Mucosa of stomach (tissue), 1 donor: ENCODE measurements at regions not wholly inside any gene's neighbourhood (a gene's known extent, or its start where the extent isn't known, plus 50 kb on each side); places are given as distances from the start of the nearest gene placed in this dataset.

ENCODE experiments used
- H3K27me3 ChIP-seq: one replicate; pipeline ENCODE4 v1.7.0; 2013; ENCODE audit warnings: mild to moderate bottlenecking, low read length; ENCODE audit not compliant: control insufficient read depth, insufficient read depth
- H3K36me3 ChIP-seq: one replicate; pipeline ENCODE4 v1.7.0; 2013; ENCODE audit warnings: low read length; ENCODE audit not compliant: control insufficient read depth, insufficient read depth
- H3K4me1 ChIP-seq: one replicate; pipeline ENCODE4 v1.7.0; 2013; ENCODE audit warnings: mild to moderate bottlenecking, low read length; ENCODE audit not compliant: control insufficient read depth, insufficient read depth
- H3K4me3 ChIP-seq: one replicate; pipeline ENCODE4 v1.7.0; 2013; ENCODE audit warnings: low read length
- H3K9ac ChIP-seq: one replicate; pipeline ENCODE4 v1.7.0; 2013; ENCODE audit warnings: mild to moderate bottlenecking, low read length, moderate library complexity
- H3K9me3 ChIP-seq: one replicate; pipeline ENCODE4 v1.7.0; 2013; ENCODE audit warnings: mild to moderate bottlenecking, low read length, moderate library complexity; ENCODE audit not compliant: control insufficient read depth
- donor health status: Pancreatic carcinoma.

GRCh38 chr12:93135286-93136239 lies 206.5 kb upstream of the EEA1 start:
- no peaks in the 10 kb centered on the region for H3K9me3 ChIP-seq
- H3K4me3 ChIP-seq: no peak overlapping the region
- no peaks in the 10 kb centered on the region for H3K36me3 ChIP-seq
- no peak overlapping the region for H3K9ac ChIP-seq
- H3K4me1 ChIP-seq: peaks cover 11% of the 10 kb centered on the region
- H3K27me3 ChIP-seq: no peaks in the 10 kb centered on the region

- Histone ChIP-seq H3K4me1 (peaks cover 11% of the 10 kb centered on the region), H3K27me3 (no peaks in the 10 kb centered on the region), H3K36me3 (no peaks in the 10 kb centered on the region), H3K9ac (no peak overlapping the region), H3K4me3 (no peak overlapping the region), H3K9me3 (no peaks in the 10 kb centered on the region)
These were observed 207.4 kb upstream of the EEA1 start for GRCh38 chr12:93136253-93137055.

- Histone ChIP-seq H3K36me3 (no peaks in the 10 kb centered on the region), H3K9me3 (no peaks in the 10 kb centered on the region), H3K4me3 (no peak overlapping the region), H3K9ac (no peak overlapping the region), H3K4me1 (peaks cover 11% of the 10 kb centered on the region), H3K27me3 (no peaks in the 10 kb centered on the region)
These were observed 208.8 kb upstream of the EEA1 start for GRCh38 chr12:93137656-93138612.

- H3K9ac ChIP-seq: no peak overlapping the region
- peaks cover 11% of the 10 kb centered on the region for H3K4me1 ChIP-seq
- no peaks in the 10 kb centered on the region for H3K36me3 ChIP-seq
- H3K27me3 ChIP-seq: no peaks in the 10 kb centered on the region
- H3K4me3 ChIP-seq: no peak overlapping the region
- H3K9me3 ChIP-seq: no peaks in the 10 kb centered on the region
These were observed 210.1 kb upstream of the EEA1 start for GRCh38 chr12:93139028-93139665.

GRCh38 chr12:93140325-93140724 lies 211.2 kb upstream of the EEA1 start:
- no peak overlapping the region for H3K4me3 ChIP-seq
- no peaks in the 10 kb centered on the region for H3K9me3 ChIP-seq
- no peak overlapping the region for H3K9ac ChIP-seq
- H3K4me1 ChIP-seq: peaks cover 6% of the 10 kb centered on the region
- no peaks in the 10 kb centered on the region for H3K36me3 ChIP-seq
- H3K27me3 ChIP-seq: no peaks in the 10 kb centered on the region

GRCh38 chr12:93140801-93141200 lies 211.7 kb upstream of the EEA1 start:
- H3K9me3 ChIP-seq: no peaks in the 10 kb centered on the region
- no peak overlapping the region for H3K4me3 ChIP-seq
- peaks cover 1% of the 10 kb centered on the region for H3K4me1 ChIP-seq
- no peaks in the 10 kb centered on the region for H3K27me3 ChIP-seq
- no peaks in the 10 kb centered on the region for H3K36me3 ChIP-seq
- H3K9ac ChIP-seq: no peak overlapping the region

GRCh38 chr12:93142881-93143280 lies 213.8 kb upstream of the EEA1 start:
- H3K36me3 ChIP-seq: no peaks in the 10 kb centered on the region

GRCh38 chr12:93144109-93144508 lies 215.0 kb upstream of the EEA1 start:
- H3K9me3 ChIP-seq: no peaks in the 10 kb centered on the region

More at GRCh38 chr12:93142881-93143280, 213.8 kb upstream of the EEA1 start:
- Histone ChIP-seq H3K9me3 (no peaks in the 10 kb centered on the region), H3K27me3 (no peaks in the 10 kb centered on the region), H3K9ac (no peak overlapping the region), H3K4me1 (no peaks in the 10 kb centered on the region), H3K4me3 (no peak overlapping the region)

GRCh38 chr12:93145086-93145485 lies 216.0 kb upstream of the EEA1 start:
- Histone ChIP-seq H3K9ac (no peak overlapping the region), H3K4me3 (no peak overlapping the region), H3K9me3 (no peaks in the 10 kb centered on the region), H3K27me3 (no peaks in the 10 kb centered on the region), H3K36me3 (no peaks in the 10 kb centered on the region), H3K4me1 (no peaks in the 10 kb centered on the region)

More at GRCh38 chr12:93144109-93144508, 215.0 kb upstream of the EEA1 start:
- Histone ChIP-seq H3K4me3 (no peak overlapping the region), H3K9ac (no peak overlapping the region), H3K27me3 (no peaks in the 10 kb centered on the region), H3K4me1 (no peaks in the 10 kb centered on the region), H3K36me3 (no peaks in the 10 kb centered on the region)

GRCh38 chr12:93146263-93146939 lies 217.3 kb upstream of the EEA1 start:
- Histone ChIP-seq H3K4me3 (no peak overlapping the region), H3K4me1 (peaks cover 4% of the 10 kb centered on the region), H3K36me3 (no peaks in the 10 kb centered on the region), H3K9ac (no peak overlapping the region), H3K9me3 (no peaks in the 10 kb centered on the region), H3K27me3 (no peaks in the 10 kb centered on the region)

GRCh38 chr12:93146970-93147369 lies 217.9 kb upstream of the EEA1 start:
- H3K9ac ChIP-seq: no peak overlapping the region
- peaks cover 4% of the 10 kb centered on the region for H3K4me1 ChIP-seq
- no peaks in the 10 kb centered on the region for H3K9me3 ChIP-seq
- no peak overlapping the region for H3K4me3 ChIP-seq
- no peaks in the 10 kb centered on the region for H3K27me3 ChIP-seq
- no peaks in the 10 kb centered on the region for H3K36me3 ChIP-seq
